Kidney (tissue), 13 donors: ENCODE measurements at regions not wholly inside any gene's neighbourhood (a gene's known extent, or its start where the extent isn't known, plus 50 kb on each side); places are given as distances from the start of the nearest gene placed in this dataset.

Experiments used
- DNase-seq, 5 donors: peaks; one replicate each; pipeline ENCODE4 v3.0.0-alpha.2; 2013 to 2020
- FAIRE-seq: peaks from 2 replicates; lab custom pipeline; 2012; peaks lifted over from hg19 to GRCh38; lab: Jason Lieb, UNC
- H3K27ac ChIP-seq, 2 donors: one replicate each; pipeline ENCODE4 v1.7.0; 2013; ENCODE audit warnings: low read depth in 2 of 2, low read length in 2 of 2, inconsistent platforms in 1 of 2
- H3K27me3 ChIP-seq: one replicate; pipeline ENCODE4 v1.7.1; 2013; ENCODE audit warnings: low read length, inconsistent platforms; ENCODE audit not compliant: control insufficient read depth, insufficient read depth
- H3K36me3 ChIP-seq, 3 donors: one replicate each; pipeline versions ENCODE4 v1.7.0 to v1.7.1; 2013; ENCODE audit warnings: low read length in 3 of 3, control low read depth in 1 of 3, inconsistent platforms in 1 of 3; ENCODE audit not compliant: insufficient read depth in 3 of 3, control insufficient read depth in 2 of 3
- H3K4me1 ChIP-seq, 3 donors: one replicate each; pipeline versions ENCODE4 v1.7.0 to v1.7.1; 2013; ENCODE audit warnings: low read length in 3 of 3, inconsistent platforms in 1 of 3, low read depth in 1 of 3; ENCODE audit not compliant: control insufficient read depth in 2 of 3, insufficient read depth in 2 of 3
- H3K4me3 ChIP-seq, 3 donors: one replicate each; pipeline versions ENCODE4 v1.7.0 to v1.8.1; 2013; ENCODE audit warnings: low read length in 3 of 3, control low read depth in 1 of 3, inconsistent platforms in 1 of 3
- H3K9ac ChIP-seq, 3 donors: one replicate each; pipeline versions ENCODE4 v1.7.0 to v1.7.1; 2013; ENCODE audit warnings: low read length in 3 of 3, control low read depth in 1 of 3, inconsistent platforms in 1 of 3
- H3K9me3 ChIP-seq, 3 donors: one replicate each; pipeline versions ENCODE4 v1.7.0 to v1.7.1; 2013; ENCODE audit warnings: low read length in 3 of 3, control low read depth in 1 of 3, inconsistent platforms in 1 of 3; ENCODE audit not compliant: control insufficient read depth in 2 of 3, insufficient read depth in 1 of 3
- CTCF ChIP-seq: IDR thresholded peaks from 3 replicates; pipeline ENCODE4 v1.5.1; 2012; ENCODE audit warnings: mild to moderate bottlenecking, moderate library complexity, borderline replicate concordance; ENCODE audit not compliant: insufficient read depth; ENCODE audit errors: extremely low read depth
- intact Hi-C: fragments of 100-400 bp; cut with DNase I; formaldehyde crosslinking; loops from one replicate; pipeline ENCODE4 v1.11.1; 2022
- donor health status: control.
- donor health status: control.
- donor health status: control.
- donor health status: control.
- donor health status: control.
- donor health status: DM: yes; HTN: yes; CAD: no.
- donor health status: Normal renal cell carcinoma (clear cell type).

- H3K27ac ChIP-seq, result no peak overlapping the region
- intact Hi-C loops, result no loop called here
- DNase-seq (no peak), FAIRE-seq (no peak)
- H3K36me3 ChIP-seq, result no peaks in the 10 kb centered on the region
- no peak overlapping the region for H3K4me3 ChIP-seq
- no peaks in the 10 kb centered on the region for H3K9me3 ChIP-seq
- no peak for TF ChIP-seq CTCF
- peaks cover 2 to 13% (median 7%) of the 10 kb centered on the region in 3 donors for H3K4me1 ChIP-seq
- H3K9ac ChIP-seq, result no peak overlapping the region
- no peaks in the 10 kb centered on the region for H3K27me3 ChIP-seq
Measured at GRCh38 chr15:96049766-96050165, 280.7 kb upstream of the NR2F2 start.

GRCh38 chr15:96051598-96051997, 278.9 kb upstream of the NR2F2 start:
- Histone ChIP-seq H3K27me3 (no peaks in the 10 kb centered on the region), H3K4me1 (peaks cover 2 to 13% (median 5%) of the 10 kb centered on the region in 3 donors), H3K9me3 (no peaks in the 10 kb centered on the region), H3K36me3 (no peaks in the 10 kb centered on the region), H3K27ac (no peak overlapping the region), H3K9ac (no peak overlapping the region), H3K4me3 (no peak overlapping the region)
- TF ChIP-seq CTCF, result no peak
- FAIRE-seq (no peak), DNase-seq (no peak)
- intact Hi-C loops, result no loop called here

DNA sequence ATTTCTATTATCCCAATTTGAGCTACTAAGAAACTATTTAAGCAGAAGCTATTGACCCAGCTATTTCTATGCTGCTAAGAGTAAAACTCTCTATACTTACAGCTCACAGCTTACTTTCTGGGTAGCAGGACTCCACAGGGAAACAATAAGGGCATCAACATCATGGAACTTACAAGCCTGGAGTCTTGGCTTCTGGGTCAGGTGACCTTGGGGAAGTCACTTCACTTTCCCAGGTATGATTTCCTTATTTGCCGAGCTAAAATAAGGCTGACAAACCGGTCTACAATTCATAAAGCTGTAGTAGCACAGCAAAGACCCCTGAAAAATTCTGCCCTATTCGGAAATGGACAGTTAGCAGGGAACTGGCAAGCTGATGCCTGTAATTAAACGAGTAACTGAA, 278.3 kb upstream of the NR2F2 start:
- peak overlapping the region in 1 of 3 donors; percentile 57 for H3K4me3 ChIP-seq
- TF ChIP-seq CTCF, result no peak
- peak overlapping the region; percentile 84 to 90 for H3K27ac ChIP-seq
- no peaks in the 10 kb centered on the region for H3K27me3 ChIP-seq
- H3K9me3 ChIP-seq, result no peaks in the 10 kb centered on the region
- peak overlapping the region in 1 of 3 donors; percentile 64 for H3K9ac ChIP-seq
- DNase-seq (no peak), FAIRE-seq (no peak)
- peaks cover 0 to 13% (median 2%) of the 10 kb centered on the region in 3 donors for H3K4me1 ChIP-seq
- intact Hi-C loops, result no loop called here
- H3K36me3 ChIP-seq, result no peaks in the 10 kb centered on the region

DNA sequence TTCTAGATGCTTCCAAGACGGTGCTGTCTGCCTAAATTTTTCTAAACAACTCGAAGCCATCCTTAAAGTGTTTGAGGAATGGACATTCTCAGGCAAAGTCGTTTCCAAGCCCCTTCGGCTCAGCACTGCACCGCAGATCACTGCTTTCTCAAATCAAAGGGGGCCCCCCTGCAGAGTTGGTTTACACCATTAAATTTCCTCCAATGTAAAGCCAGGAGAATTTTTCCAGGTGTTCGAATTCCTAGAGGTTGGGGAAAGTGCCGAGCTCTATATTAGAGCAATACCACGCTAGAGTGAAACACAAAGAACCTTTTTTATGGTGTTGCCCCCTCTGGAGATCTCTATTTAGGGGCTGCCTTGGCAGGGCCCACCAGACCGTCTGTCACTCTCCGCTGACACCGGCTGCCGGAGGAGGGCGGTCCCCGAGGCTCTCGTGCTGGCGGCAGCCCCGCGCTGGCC, 277.9 kb upstream of the NR2F2 start:
- peak overlapping the region; percentile 84 to 90 for H3K27ac ChIP-seq
- intact Hi-C loops, result no loop called here
- no peak for TF ChIP-seq CTCF
- H3K36me3 ChIP-seq, result no peaks in the 10 kb centered on the region
- FAIRE-seq (no peak), DNase-seq (peak in 1 of 5 donors; percentile 56)
- no peaks in the 10 kb centered on the region for H3K27me3 ChIP-seq
- H3K9ac ChIP-seq, result peak overlapping the region in 2 of 3 donors; percentile 44 to 64
- peak overlapping the region in 2 of 3 donors; percentile 57 to 65 for H3K4me3 ChIP-seq
- no peaks in the 10 kb centered on the region for H3K9me3 ChIP-seq
- H3K4me1 ChIP-seq, result peaks cover 0 to 9% (median 0%) of the 10 kb centered on the region in 3 donors
